Right lobe of liver (tissue), 4 donors: ENCODE measurements at regions not wholly inside any gene's neighbourhood (a gene's known extent, or its start where the extent isn't known, plus 50 kb on each side); places are given as distances from the start of the nearest gene placed in this dataset.

ENCODE experiments used
- CTCF ChIP-seq, 4 donors: fragments of 200-600 bp in 3 of 4; fragments of 450-650 bp in 1 of 4; IDR thresholded peaks; one replicate each; pipeline versions ENCODE4 v1.5.1 to v1.8.0; 2016 to 2022; ENCODE audit warnings: antibody characterized with exemption in 4 of 4, mild to moderate bottlenecking in 2 of 4
- POLR2A ChIP-seq: fragments of 450-650 bp; IDR thresholded peaks from one replicate; pipeline ENCODE4 v1.6.1; 2017; ENCODE audit warnings: antibody characterized with exemption, mild to moderate bottlenecking
- donor health status: DM: no; HTN: no; CAD: no.
- donor health status: DM: no; HTN: no; CAD: no.
- donor health status: DM: no; HTN: yes; CAD: no.

GRCh38 chr3:67712259-67712658 lies 57.8 kb upstream of the SUCLG2 start:
- TF ChIP-seq CTCF (IDR thresholded peaks at IDR 0.05) (no peak), POLR2A (no peak)
